Glutamatergic neuron (in vitro differentiated cells): ENCODE measurements at regions not wholly inside any gene's neighbourhood (a gene's known extent, or its start where the extent isn't known, plus 50 kb on each side); places are given as distances from the start of the nearest gene placed in this dataset.

Experiments used
- DNase-seq: peaks from one replicate; pipeline ENCODE4 v3.0.0; 2022
- H3K27ac Mint-ChIP-seq: one replicate; pipeline ENCODE4 v1.8.0; 2020; ENCODE audit warnings: mild to moderate bottlenecking, mixed read lengths, inconsistent platforms; ENCODE audit not compliant: unreplicated experiment
- H3K27me3 Mint-ChIP-seq: one replicate; pipeline ENCODE4 v1.8.0; 2020; ENCODE audit warnings: mild to moderate bottlenecking, moderate library complexity, mixed read lengths, inconsistent platforms; ENCODE audit not compliant: unreplicated experiment
- H3K36me3 Mint-ChIP-seq: one replicate; pipeline ENCODE4 v1.8.0; 2020; ENCODE audit warnings: mild to moderate bottlenecking, mixed read lengths, inconsistent platforms; ENCODE audit not compliant: unreplicated experiment
- H3K4me1 Mint-ChIP-seq: one replicate; pipeline ENCODE4 v1.8.0; 2020; ENCODE audit warnings: mild to moderate bottlenecking, low read depth, mixed read lengths, inconsistent platforms; ENCODE audit not compliant: unreplicated experiment
- H3K4me3 Mint-ChIP-seq: one replicate; pipeline ENCODE4 v1.8.0; 2020; ENCODE audit warnings: mild to moderate bottlenecking, mixed read lengths, inconsistent platforms; ENCODE audit not compliant: unreplicated experiment
- H3K9me3 Mint-ChIP-seq: one replicate; pipeline ENCODE4 v1.8.0; 2020; ENCODE audit warnings: mild to moderate bottlenecking, moderate library complexity, mixed read lengths, inconsistent platforms; ENCODE audit not compliant: unreplicated experiment
- CTCF ChIP-seq: fragments of 200-600 bp; sonication (generic); IDR thresholded peaks from one replicate; pipeline ENCODE4 v1.5.0; 2021; ENCODE audit not compliant: partially characterized antibody, unreplicated experiment

GRCh38 chr4:104166749-104167148 lies 327.9 kb downstream of the CXXC4 start:
- H3K36me3 Mint-ChIP-seq, result no peaks in the 10 kb centered on the region
- no peaks in the 10 kb centered on the region for H3K9me3 Mint-ChIP-seq
- DNase-seq, result no peak
- no peaks in the 10 kb centered on the region for H3K4me1 Mint-ChIP-seq
- TF ChIP-seq CTCF, result no peak
- no peak overlapping the region for H3K27ac Mint-ChIP-seq
- H3K4me3 Mint-ChIP-seq, result no peak overlapping the region
- no peaks in the 10 kb centered on the region for H3K27me3 Mint-ChIP-seq

GRCh38 chr4:104163820-104164219 lies 330.9 kb downstream of the CXXC4 start:
- TF ChIP-seq CTCF, result no peak
- DNase-seq, result no peak
- no peaks in the 10 kb centered on the region for H3K36me3 Mint-ChIP-seq
- no peaks in the 10 kb centered on the region for H3K27me3 Mint-ChIP-seq
- no peaks in the 10 kb centered on the region for H3K9me3 Mint-ChIP-seq
- H3K4me1 Mint-ChIP-seq, result no peaks in the 10 kb centered on the region
- H3K4me3 Mint-ChIP-seq, result no peak overlapping the region
- H3K27ac Mint-ChIP-seq, result no peak overlapping the region

GRCh38 chr4:104146048-104146447 lies 348.6 kb downstream of the CXXC4 start:
- no peaks in the 10 kb centered on the region for H3K9me3 Mint-ChIP-seq
- DNase-seq, result no peak
- TF ChIP-seq CTCF, result no peak
- H3K27me3 Mint-ChIP-seq, result no peaks in the 10 kb centered on the region
- no peak overlapping the region for H3K4me3 Mint-ChIP-seq
- H3K36me3 Mint-ChIP-seq, result no peaks in the 10 kb centered on the region
- H3K4me1 Mint-ChIP-seq, result no peaks in the 10 kb centered on the region
- no peak overlapping the region for H3K27ac Mint-ChIP-seq

- Mint-ChIP-seq H3K36me3 (no peaks in the 10 kb centered on the region), H3K4me1 (no peaks in the 10 kb centered on the region), H3K9me3 (no peaks in the 10 kb centered on the region), H3K4me3 (no peak overlapping the region), H3K27me3 (no peaks in the 10 kb centered on the region), H3K27ac (no peak overlapping the region)
- no peak for TF ChIP-seq CTCF
- no peak for DNase-seq
These were observed 356.6 kb downstream of the CXXC4 start for GRCh38 chr4:104138116-104138515.

GRCh38 chr4:104129243-104129642 lies 365.5 kb downstream of the CXXC4 start:
- H3K36me3 Mint-ChIP-seq, result no peaks in the 10 kb centered on the region
- no peaks in the 10 kb centered on the region for H3K9me3 Mint-ChIP-seq
- no peak for DNase-seq
- no peaks in the 10 kb centered on the region for H3K27me3 Mint-ChIP-seq
- no peak overlapping the region for H3K27ac Mint-ChIP-seq
- H3K4me3 Mint-ChIP-seq, result no peak overlapping the region
- peaks cover 7% of the 10 kb centered on the region for H3K4me1 Mint-ChIP-seq
- no peak for TF ChIP-seq CTCF
